Stomach smooth muscle (tissue), 2 donors: ENCODE measurements at regions not wholly inside any gene's neighbourhood (a gene's known extent, or its start where the extent isn't known, plus 50 kb on each side); places are given as distances from the start of the nearest gene placed in this dataset.
"Not testable (repeated sequence)": the region's sequence is repeated elsewhere in the genome, so short reads cannot be mapped to it uniquely, and the experiment has no call there.

Experiments
- H3K27ac ChIP-seq: one replicate; pipeline ENCODE4 v1.7.0; 2013; ENCODE audit warnings: mild to moderate bottlenecking, low read length, inconsistent platforms
- H3K27me3 ChIP-seq, 2 donors: one replicate each; pipeline ENCODE4 v1.7.0; 2013; ENCODE audit warnings: low read length in 2 of 2; ENCODE audit not compliant: insufficient read depth in 2 of 2, control insufficient read depth in 1 of 2
- H3K36me3 ChIP-seq, 2 donors: one replicate each; pipeline ENCODE4 v1.7.0; 2013; ENCODE audit warnings: low read length in 2 of 2; ENCODE audit not compliant: control insufficient read depth in 2 of 2, insufficient read depth in 2 of 2
- H3K4me1 ChIP-seq: one replicate; pipeline ENCODE4 v1.7.0; 2013; ENCODE audit warnings: low read length; ENCODE audit not compliant: control insufficient read depth, insufficient read depth
- H3K4me3 ChIP-seq, 2 donors: one replicate each; pipeline ENCODE4 v1.7.0; 2013; ENCODE audit warnings: low read length in 2 of 2
- H3K9ac ChIP-seq, 2 donors: one replicate each; pipeline ENCODE4 v1.7.0; 2013; ENCODE audit warnings: low read length in 2 of 2, mild to moderate bottlenecking in 1 of 2
- H3K9me3 ChIP-seq, 2 donors: one replicate each; pipeline ENCODE4 v1.7.0; 2013; ENCODE audit warnings: low read length in 2 of 2; ENCODE audit not compliant: control insufficient read depth in 2 of 2
- donor health status: healthy.
- donor health status: Pancreatic carcinoma.

DNA sequence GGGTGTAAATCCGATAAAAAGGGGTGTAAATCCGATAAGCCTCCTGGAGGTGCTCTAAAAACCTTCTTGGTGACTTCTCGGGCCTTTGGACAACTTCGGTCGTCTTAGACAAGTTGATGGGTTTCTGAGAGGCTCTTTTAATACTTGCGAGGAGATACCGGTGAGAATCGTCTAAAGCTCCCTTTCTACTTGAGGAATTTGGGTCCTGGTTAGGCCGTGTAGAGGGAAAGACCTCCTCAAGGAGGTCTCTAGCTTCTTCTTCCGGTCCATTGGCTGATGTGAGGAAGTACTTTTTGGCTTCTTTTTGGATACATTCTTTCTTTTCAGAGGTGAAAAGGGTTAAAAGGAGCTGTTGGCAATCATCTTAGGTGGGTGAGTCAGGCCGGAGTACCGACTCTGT lies 128.5 kb downstream of the ART5 start:
- H3K36me3 ChIP-seq, H3K4me3 ChIP-seq, H3K4me1 ChIP-seq, H3K9ac ChIP-seq, H3K27me3 ChIP-seq, H3K27ac ChIP-seq, H3K9me3 ChIP-seq: not testable (repeated sequence)

DNA sequence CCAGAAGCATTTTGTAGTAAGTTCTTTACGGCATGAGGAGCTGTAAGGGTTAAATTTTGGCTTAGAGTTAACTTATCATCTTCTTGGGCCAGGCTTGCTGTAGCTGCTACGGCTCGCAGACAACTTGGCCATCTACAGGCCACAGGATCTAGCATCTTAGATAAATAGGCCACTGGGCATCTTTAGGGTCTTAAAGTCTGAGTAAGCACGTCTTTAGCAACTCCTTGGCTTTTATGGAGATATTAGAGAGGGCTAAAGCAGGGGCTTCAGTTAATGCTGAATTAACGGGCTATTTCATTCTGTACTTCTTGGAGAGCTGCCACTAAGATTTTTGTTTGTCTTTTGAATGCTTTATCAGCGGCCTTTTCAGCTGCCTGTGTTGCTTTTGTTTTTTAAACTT lies 129.0 kb downstream of the ART5 start:
- not testable (repeated sequence) for H3K4me3 ChIP-seq, H3K36me3 ChIP-seq, H3K4me1 ChIP-seq, H3K27me3 ChIP-seq, H3K27ac ChIP-seq, H3K9ac ChIP-seq, H3K9me3 ChIP-seq

- H3K27me3 ChIP-seq, H3K9ac ChIP-seq, H3K9me3 ChIP-seq, H3K4me3 ChIP-seq, H3K27ac ChIP-seq, H3K36me3 ChIP-seq, H3K4me1 ChIP-seq: not testable (repeated sequence)
These were observed 129.6 kb downstream of the ART5 start for GRCh38 chr11:3512133-3512703.

DNA sequence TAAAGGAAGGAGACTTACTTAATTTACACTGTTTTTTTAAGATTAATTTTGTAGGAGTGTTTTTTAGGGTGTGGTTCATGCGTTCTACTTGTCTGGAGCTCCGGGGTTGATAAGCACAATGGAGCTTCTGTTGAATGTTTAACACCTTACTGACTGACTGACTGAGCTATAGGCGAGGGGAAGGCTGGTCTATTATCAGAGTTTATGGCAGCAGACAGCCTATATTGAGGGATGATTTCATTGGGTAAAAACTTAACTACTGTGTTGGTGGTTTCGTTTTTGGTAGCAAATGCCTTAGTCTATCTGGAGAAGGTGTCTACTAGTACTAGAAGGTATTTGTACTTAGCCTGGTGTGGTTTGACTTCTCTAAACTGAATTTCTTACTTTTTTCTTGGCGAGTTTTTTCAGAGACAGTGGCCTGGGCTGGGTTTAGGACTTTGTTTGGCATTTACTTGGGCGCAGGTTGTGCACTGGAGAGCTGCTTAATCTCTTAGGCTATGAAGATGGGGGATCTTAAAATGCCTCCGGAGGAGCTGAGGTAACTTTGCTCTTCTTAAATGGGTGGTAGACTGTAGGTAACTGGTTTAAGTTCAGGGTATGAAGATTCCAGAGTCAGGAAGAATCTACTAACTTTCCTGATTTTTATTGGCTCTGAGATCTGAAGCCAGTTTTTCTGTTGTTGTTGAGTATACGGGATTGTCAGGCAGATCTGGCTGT lies 130.2 kb downstream of the ART5 start:
- not testable (repeated sequence) for H3K9ac ChIP-seq, H3K36me3 ChIP-seq, H3K27me3 ChIP-seq, H3K4me3 ChIP-seq, H3K9me3 ChIP-seq, H3K27ac ChIP-seq, H3K4me1 ChIP-seq

DNA sequence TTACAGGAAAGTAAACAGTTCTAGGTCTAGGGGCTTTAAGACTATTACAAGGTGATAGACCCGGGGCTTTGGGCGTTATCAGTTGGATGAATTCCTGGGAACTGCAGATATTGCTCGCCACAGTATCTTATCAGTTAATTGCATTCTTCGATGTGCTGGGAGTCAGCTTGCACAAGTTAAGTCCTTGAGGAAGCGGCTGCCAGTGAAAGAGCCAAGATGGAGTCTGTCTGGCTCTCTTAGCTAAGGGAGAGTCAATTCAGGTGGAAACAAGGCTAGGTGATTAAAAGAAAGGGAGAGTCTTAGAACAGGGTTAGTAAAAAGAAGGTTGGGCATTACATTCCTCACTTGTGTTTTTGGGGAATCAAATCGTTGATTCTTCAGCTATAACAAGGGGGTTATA lies 130.6 kb upstream of the ZNF195 start:
- H3K27me3 ChIP-seq, H3K27ac ChIP-seq: not testable (repeated sequence)

DNA sequence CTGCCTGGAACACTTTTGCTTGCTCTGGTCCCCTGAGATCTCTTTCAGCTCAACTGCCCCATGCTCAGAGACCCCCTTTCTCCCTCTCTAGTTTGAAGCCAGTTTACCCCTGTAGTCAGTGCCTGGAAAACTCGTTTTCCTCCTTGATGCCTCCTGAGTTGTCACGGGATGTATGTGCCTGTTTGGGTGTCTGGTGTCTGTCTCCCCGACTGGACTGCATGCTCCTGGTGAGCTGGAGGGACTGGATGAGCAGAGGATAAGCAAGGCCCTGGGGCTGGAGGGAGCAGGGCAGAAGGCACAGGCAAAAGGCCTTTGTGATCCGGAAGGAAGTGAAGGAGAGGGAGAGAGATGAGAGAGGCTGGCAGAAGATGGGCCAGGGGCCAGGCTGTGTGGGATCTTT lies 120.3 kb upstream of the ZNF195 start:
- H3K9ac ChIP-seq, H3K4me1 ChIP-seq, H3K27ac ChIP-seq, H3K27me3 ChIP-seq, H3K4me3 ChIP-seq, H3K9me3 ChIP-seq, H3K36me3 ChIP-seq: not testable (repeated sequence)

More for the DNA sequence above, 130.6 kb upstream of the ZNF195 start:
- H3K9ac ChIP-seq, H3K4me3 ChIP-seq, H3K4me1 ChIP-seq, H3K36me3 ChIP-seq, H3K9me3 ChIP-seq: not testable (repeated sequence)

GRCh38 chr11:3498356-3498755 lies 119.4 kb upstream of the ZNF195 start:
- H3K36me3 ChIP-seq, H3K9me3 ChIP-seq: not testable (repeated sequence)

GRCh38 chr11:3493152-3493551 lies 114.2 kb upstream of the ZNF195 start:
- H3K4me1 ChIP-seq, H3K36me3 ChIP-seq, H3K9ac ChIP-seq, H3K27ac ChIP-seq, H3K27me3 ChIP-seq, H3K4me3 ChIP-seq, H3K9me3 ChIP-seq: not testable (repeated sequence)

More at GRCh38 chr11:3498356-3498755, 119.4 kb upstream of the ZNF195 start:
- H3K4me3 ChIP-seq, H3K27ac ChIP-seq, H3K4me1 ChIP-seq, H3K9ac ChIP-seq, H3K27me3 ChIP-seq: not testable (repeated sequence)

DNA sequence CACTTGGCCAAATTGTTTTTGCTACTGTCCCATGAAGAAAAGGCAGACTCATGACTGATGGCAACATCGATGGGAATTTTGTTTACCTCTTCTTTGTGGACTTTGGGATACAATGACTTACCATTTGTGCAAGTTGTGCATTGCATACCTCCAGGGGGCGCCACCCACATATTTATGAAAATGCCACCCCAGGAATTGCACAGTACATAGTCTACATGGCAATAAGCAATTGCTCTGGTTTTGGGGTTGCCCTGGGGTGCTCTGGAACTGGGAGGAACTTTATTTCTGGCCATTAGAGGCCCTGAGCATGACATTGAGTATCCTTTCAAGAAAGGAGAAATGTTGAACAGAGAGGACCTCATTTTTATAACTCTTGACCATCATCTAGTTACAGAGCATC lies 109.1 kb upstream of the ZNF195 start:
- not testable (repeated sequence) for H3K4me1 ChIP-seq, H3K36me3 ChIP-seq, H3K9me3 ChIP-seq, H3K27ac ChIP-seq, H3K9ac ChIP-seq, H3K4me3 ChIP-seq, H3K27me3 ChIP-seq

DNA sequence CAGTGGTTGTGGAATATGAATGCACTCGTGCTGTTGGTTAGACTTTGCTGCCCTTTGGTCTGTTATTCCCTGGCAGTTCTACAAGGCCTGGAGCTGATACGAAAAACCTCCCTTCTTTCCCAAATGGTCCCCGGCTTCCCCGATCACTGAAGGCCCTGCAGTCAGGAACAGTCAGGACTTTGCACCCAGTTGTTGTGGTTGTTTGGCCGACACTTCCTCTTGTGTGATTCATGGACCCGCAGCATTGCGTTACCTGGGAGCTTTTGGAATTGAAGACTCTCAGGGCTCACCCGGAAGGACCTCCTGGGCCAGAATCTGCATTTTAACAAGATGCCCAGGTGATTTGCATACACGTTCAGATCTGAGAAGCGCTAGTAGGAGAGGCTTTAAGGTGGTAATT lies 106.8 kb upstream of the ZNF195 start:
- not testable (repeated sequence) for H3K36me3 ChIP-seq, H3K27ac ChIP-seq, H3K27me3 ChIP-seq, H3K4me3 ChIP-seq, H3K9me3 ChIP-seq, H3K4me1 ChIP-seq, H3K9ac ChIP-seq

GRCh38 chr11:3476937-3477885 lies 98.3 kb upstream of the ZNF195 start:
- H3K9ac ChIP-seq, H3K9me3 ChIP-seq, H3K36me3 ChIP-seq, H3K27me3 ChIP-seq, H3K27ac ChIP-seq, H3K4me1 ChIP-seq, H3K4me3 ChIP-seq: not testable (repeated sequence)
